Hypothalamus (tissue), 51 donors: ENCODE measurements at regions not wholly inside any gene's neighbourhood (a gene's known extent, or its start where the extent isn't known, plus 50 kb on each side); places are given as distances from the start of the nearest gene placed in this dataset.
A peak's percentile ranks its signal among the peaks of the same experiment; 100 is the strongest.
"Not testable (repeated sequence)": the region's sequence is repeated elsewhere in the genome, so short reads cannot be mapped to it uniquely, and the experiment has no call there.

Source experiments
- DNase-seq, 51 donors: peaks; one replicate each; lab custom pipeline; 2025; lab: John Stamatoyannopoulos, UW

DNA sequence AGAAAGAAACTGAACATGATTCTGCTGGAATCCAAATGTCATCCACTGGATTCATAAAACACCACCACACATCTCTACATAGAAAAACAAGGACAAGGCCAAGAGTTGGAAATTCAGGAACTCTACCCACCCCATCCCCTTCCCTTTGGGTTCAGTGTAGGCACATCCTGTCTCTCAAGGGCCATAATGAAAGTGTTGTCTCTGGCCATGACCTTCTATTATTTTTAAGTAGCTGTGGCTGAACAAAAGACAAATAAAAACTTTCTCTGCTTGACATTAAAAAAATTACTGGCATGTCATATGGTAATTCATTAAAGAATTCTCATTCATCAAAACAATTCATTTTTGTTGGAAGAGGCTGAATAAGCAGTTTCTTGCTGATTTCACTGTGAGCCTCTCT is 54.9 kb upstream of the ZBTB18 start:
- DNase-seq, result no peak

GRCh38 chr1:243991650-243992049 is 59.4 kb upstream of the ZBTB18 start:
- no peak for DNase-seq

DNA sequence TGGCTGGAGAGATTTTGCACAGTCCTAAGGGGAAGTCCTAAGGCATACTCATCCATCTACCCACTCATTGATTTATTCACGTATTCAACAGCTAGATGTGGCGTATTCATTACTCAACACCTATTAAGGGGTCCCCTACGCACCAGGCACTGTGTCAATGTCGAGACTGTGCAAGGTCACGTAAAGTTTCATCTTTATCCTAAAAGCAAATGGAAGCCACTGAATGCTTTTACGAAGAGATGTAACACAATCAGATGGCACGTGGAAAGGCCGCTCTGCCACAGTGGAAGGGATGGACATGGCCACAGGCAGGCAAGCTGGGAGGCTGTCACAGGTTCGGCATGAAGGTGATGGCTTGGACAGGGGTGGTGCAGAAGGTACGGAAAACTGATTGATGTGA is 66.3 kb upstream of the ZBTB18 start:
- no peak for DNase-seq

DNA sequence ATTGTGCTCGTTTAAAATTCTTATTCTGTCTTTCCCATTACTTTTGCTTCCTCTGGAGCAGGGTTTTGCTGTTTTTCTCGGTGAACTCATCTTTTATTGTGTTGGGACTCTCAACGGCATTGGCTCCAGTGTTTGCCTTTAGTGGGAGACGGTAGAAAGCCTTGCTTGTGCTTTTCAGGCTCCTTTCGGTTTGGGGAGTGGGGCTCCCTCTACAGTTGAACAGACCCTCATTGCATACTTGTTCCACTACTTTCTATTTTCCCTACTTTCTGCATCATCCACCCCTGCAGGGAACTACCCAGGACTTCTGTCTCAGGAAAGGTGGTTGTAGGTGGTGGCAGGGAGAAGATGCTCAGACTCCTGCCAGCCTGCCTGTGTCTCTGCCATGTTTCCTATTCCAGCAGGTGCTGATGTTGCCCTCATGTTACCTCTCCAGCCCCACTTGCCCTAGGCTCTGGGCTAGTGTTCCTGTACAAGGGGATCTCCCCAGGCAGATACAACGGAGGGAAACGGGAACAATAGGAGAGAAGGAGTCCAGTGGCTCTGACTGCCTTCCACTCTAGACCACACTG is 68.5 kb upstream of the ZBTB18 start:
- DNase-seq, result no peak

- DNase-seq, result no peak
Measured at GRCh38 chr1:243980471-243980870, 70.6 kb upstream of the ZBTB18 start.

GRCh38 chr1:243980071-243980470 is 71.0 kb upstream of the ZBTB18 start:
- no peak for DNase-seq

- peak in 3 of 51 donors; percentile 1 to 5 (median 3) for DNase-seq
Measured at GRCh38 chr1:243979396-243979795, 71.7 kb upstream of the ZBTB18 start.

GRCh38 chr1:243977094-243977493 is 74.0 kb upstream of the ZBTB18 start:
- DNase-seq, result no peak

- no peak for DNase-seq
Measured at GRCh38 chr1:243974451-243975292, 76.4 kb upstream of the ZBTB18 start.

GRCh38 chr1:243973169-243973568 is 77.9 kb upstream of the ZBTB18 start:
- no peak for DNase-seq

DNA sequence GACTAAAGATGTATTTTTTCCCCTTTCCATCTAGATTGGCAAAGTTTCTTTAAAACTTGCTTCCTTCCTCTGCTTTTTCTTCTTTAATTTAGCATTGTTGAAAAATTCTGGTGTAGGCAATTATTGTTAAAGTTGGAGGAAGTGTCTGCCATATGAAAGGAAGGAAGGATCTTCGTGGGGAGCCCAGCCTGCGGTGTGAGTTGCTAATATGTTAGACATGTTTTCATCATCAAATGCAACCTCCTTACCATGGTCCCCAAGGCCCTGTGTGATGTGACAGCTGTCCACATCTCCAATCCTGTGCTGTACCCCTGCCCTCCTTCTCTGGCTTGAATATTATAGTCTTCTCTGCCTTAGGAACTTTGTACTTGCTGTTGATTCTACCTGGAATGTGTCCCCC is 81.0 kb upstream of the ZBTB18 start:
- no peak for DNase-seq

- DNase-seq, result no peak
Measured at GRCh38 chr1:243968413-243968812, 82.7 kb upstream of the ZBTB18 start.

- DNase-seq, result no peak
Measured at GRCh38 chr1:243964915-243965314, 86.2 kb upstream of the ZBTB18 start.

- DNase-seq, result no peak
Measured at GRCh38 chr1:243963571-243963970, 87.5 kb upstream of the ZBTB18 start.

DNA sequence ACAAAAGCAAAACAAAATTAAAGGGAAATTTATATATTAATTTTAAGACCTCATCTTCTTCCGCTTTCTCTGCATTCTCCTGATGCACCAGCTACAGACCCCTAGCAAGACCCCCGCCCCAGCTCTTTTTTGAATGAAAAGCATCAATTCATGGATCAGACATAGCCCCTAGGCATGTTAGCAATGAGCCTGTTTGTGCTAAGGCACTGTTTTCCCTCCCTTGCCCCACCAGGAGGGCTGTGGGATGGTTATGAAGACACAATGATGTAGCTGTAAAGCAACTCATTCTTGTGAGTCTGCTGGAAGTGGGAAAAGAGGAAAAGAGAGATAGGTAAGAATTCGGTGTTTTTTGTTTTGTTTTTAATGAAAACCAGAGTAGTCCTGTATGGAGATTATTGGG is 88.5 kb upstream of the ZBTB18 start:
- no peak for DNase-seq

DNA sequence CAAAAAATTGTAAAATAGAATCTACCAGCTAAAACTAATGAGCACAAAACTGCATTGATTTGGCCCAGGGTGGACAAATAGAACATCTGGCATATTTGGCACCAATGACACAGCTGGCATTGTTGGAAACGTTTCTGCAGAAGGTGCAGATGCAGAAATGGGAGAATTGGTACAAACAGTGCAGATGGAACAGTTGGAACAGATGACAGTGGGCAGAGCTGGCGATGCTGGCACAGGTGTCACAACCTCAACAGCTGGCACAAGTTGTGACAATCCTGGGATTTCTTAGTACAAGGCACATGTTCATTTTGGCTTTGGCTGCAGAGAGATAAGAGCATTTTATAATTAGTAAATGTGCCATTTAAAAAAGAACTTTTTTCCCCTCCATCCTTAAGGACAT is 91.1 kb upstream of the ZBTB18 start:
- DNase-seq, result peak in 10 of 51 donors; percentile 5 to 25 (median 10)

DNA sequence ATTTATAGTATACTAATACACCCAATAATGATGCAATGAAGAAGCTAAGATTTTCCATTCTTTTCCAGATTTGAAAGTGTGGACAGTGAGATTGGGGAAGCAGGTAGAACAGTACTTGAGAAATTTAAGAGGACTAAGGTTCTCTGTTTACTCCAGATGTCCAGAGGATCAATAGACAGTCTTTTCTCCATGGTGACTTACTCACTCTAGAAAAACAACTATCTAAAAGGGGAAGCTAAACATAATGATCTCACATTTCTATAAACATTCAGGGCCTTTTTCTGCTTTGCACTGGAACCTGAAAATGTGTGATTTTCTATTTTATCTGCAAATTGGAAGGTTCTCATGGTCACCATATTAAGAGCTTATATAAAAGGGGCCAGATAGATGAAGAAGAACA is 93.9 kb upstream of the ZBTB18 start:
- no peak for DNase-seq

DNA sequence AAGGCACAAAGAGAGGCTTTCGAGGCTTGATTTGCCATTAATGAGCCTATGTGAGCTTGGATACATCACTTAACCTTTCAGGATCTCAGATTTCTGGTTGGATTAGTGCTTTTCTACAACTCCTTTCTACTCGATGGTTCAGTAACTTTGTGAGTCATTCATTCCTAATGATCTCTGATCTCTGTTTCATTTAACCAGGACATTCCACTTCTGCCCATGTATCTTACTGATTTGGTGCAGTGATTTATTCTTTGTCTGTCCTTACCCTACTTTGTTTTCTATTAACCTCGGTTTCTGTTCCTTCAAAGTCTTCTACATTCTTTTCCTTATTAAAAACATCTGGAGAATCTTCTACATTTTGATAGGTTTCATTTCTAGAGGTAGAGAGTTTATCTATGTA is 94.6 kb upstream of the ZBTB18 start:
- no peak for DNase-seq

- DNase-seq, result not testable (repeated sequence)
Measured at GRCh38 chr1:243951207-243951606, 99.9 kb upstream of the ZBTB18 start.

- no peak for DNase-seq
Measured at GRCh38 chr1:243950166-243950565, 100.1 kb upstream of the AKT3 start.

DNA sequence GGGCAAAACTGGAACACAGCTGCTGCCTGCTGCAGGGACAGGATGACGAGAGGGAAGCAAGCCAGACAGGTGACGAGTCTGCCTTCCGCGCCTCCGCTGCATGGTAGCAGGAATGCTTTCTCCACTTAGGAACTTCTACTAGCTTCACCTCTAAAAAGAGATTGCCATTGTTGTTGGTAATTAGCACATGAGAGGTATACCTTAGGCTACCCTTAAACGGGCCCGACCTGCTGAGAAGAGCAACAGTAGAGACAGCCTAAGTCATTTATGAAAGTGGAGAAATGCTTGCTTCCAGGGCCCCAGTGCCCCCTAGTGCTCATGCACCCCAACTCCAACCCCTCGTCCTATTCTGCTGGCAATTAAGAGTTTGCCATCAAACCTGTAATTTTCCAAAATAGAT is 96.9 kb upstream of the AKT3 start:
- peak in 5 of 51 donors; percentile 3 to 19 (median 9) for DNase-seq

DNA sequence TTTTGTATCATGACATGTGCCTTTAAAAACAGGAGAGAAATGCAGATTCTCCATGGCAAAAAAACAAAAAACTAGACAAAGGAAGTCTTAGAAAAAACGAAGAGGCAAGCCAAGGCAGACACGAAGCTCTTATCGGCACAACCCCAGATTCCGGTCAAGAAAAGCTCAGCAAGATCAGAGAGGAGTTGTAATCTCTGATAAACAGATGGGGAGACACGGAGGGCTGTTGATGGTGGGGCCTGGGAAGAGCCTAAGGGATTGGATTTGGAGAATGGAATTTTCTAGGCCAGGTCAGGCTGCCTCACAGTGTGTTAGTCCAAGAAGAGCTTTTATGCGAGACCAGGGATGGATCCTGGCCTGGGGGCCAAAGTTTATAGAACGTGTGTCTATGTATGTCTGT is 96.2 kb upstream of the AKT3 start:
- no peak for DNase-seq
